ENCODE measurements at regions not wholly inside any gene's neighbourhood (a gene's known extent, or its start where the extent isn't known, plus 50 kb on each side); places are given as distances from the start of the nearest gene placed in this dataset.

DNA sequence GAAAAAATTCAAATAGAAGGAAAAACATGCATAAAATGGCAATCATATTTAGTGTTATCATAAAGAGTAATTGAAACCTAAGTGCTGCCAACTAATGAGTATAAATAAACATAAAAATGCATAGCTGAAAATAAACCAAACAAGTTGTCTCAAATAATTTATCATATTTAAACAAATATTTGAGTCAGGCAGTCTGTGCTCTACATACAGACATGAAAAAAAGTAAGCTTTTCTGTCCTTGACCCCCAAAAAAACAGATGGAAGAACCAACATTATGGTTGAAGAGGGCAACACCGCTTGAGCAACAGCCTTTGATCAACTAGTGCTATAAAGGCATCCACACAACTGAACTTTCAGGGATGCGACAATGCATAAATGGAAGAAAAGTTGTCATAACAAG lies 735.1 kb upstream of the MIR17HG start:
- no peak for TF ChIP-seq YY1 (IDR thresholded peaks at IDR 0.05; ENCODE audit: insufficient read depth, insufficient read length)
- no peak for TF ChIP-seq ZNF274 (IDR thresholded peaks at IDR 0.05; ENCODE audit: low read depth, low read length)
- TF ChIP-seq SUZ12 (IDR thresholded peaks at IDR 0.05; ENCODE audit: extremely low read depth, insufficient read depth, insufficient read length): no peak
